NCI-H187 (cell line): ENCODE measurements at regions not wholly inside any gene's neighbourhood (a gene's known extent, or its start where the extent isn't known, plus 50 kb on each side); places are given as distances from the start of the nearest gene placed in this dataset.
A peak's percentile ranks its signal among the peaks of the same experiment; 100 is the strongest.

Source experiments
- DNase-seq, 2 experiments: peaks; one replicate each; lab custom pipeline; 2025; lab: John Stamatoyannopoulos, UW

DNA sequence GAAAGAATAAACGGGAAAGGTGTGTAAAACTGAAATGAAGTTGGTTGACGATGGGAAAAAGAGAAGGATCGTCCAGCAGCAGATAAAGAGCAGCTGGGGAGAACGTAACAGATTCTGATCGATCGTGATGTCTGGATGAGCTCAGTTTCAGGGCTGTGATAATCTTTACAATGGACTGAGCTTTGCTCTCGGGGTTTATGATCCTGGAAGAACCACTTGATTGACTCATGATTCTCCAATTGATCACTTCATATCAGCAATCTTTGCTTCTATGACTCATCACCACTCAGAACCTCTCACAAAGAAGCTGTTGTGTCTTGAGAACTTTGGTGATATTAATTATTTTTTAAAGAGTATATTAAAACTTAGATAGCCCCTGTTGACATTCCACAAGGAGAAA, 690.7 kb downstream of the TUSC7 start:
- DNase-seq, result no peak

DNA sequence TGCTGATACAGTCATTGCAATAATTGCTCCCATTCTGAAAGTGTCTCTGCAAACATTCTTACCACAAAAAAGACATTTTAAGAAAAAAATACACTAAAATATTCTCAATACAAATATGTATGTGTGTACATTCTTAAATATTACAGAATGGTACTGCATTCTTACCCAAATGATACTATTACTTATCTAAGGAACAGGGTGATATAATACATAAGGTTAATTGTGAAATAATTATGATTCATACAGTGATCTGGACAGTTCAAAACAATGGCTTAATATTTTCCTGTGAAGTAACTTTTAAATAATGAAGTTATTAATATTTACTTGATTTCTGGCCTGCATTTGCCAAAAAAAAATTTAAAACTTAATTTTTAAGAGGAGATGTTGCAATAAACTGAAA, 694.6 kb downstream of the TUSC7 start:
- no peak for DNase-seq

DNA sequence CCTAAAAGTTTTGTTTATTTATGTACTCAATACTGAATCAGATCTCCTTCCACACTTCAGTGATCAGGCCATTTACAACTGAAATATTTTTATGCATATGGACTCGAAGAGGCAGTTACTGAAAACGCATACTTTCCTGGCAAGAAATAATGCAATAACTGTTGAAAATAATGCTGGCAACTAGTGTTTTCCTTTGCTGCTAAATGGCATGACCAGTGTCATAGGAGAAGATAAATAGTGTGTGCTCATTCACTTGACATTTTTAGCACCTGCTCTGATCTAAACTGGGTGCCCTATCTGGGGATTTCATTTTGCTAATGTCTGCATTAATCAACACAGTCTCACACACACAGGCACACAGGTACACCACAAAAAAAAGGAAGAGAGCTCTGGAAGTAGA, 695.2 kb downstream of the TUSC7 start:
- DNase-seq, result no peak

DNA sequence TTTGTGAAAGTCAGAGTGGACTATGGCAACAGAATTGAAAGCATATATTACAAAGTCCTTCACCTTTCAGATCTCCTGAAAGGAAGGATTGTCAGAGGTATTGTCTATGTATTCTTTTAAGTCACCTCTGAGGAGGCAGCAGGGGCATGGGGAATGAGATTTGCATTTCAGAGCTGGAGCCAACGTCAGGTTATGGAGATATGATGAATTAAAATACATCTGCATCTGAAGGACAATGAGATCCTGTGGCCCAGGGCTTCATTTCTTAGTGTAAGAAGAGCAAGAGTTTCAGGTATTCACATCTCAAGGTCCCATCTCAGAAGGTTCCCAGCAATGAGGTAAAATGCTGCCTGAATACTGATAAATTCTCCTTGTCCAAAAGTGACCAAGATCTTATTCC, 695.8 kb downstream of the TUSC7 start:
- DNase-seq, result no peak

DNA sequence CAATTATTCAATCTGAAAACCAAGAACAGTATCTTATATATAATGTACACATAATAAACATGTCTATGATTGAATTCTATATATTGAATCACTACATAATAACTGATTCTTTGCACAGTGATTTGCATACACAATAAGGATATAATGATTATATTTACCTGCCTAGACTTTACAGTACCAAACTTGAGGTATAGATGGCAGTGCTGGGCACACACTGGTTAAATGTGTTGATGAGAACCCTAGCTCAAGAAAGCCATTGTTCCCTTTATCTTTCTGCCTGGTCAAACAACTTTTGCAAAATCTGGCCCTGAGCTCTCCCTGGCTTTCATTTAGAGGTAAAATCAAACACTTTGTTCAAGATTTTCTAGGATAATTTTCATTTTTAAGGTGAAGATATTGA, 697.7 kb downstream of the TUSC7 start:
- DNase-seq, result no peak

DNA sequence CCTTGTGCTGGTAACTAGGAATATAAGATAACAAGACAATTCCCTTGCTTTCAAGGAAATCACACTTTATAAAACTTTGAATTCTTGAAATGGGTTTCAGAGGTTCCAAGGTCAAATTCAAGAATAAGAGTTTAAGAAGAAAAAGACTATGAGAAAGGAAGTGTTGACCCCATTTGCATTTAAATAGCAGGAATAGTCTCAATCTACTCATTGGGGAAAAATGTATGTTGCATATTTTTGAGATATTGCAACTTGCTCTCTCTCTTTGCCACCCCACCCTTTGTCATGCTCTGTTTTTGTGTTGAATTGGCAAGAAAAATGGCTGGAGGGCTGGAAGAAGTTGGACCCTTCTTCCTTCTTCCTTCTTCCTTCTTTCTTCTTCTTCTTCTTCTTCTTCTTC, 699.2 kb downstream of the TUSC7 start:
- no peak for DNase-seq

DNA sequence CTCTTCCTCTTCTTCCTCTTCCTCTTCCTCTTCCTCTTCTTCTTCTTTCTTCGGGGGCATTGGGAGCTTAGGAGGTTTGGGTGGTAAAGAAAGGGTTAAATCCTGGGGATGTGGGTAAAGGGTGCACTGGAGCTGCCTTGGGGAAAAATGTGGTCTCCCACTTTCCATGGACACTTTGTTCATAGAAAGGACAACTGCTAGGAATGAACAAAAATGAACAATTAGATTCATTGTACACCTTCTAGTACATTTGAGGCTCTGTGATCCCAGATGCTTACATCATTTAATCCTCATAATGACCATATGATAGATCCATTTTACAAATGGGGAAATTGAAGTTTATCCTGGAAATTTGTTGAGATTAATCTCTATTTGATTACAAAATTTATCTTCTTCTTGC, 699.7 kb downstream of the TUSC7 start:
- no peak for DNase-seq

DNA sequence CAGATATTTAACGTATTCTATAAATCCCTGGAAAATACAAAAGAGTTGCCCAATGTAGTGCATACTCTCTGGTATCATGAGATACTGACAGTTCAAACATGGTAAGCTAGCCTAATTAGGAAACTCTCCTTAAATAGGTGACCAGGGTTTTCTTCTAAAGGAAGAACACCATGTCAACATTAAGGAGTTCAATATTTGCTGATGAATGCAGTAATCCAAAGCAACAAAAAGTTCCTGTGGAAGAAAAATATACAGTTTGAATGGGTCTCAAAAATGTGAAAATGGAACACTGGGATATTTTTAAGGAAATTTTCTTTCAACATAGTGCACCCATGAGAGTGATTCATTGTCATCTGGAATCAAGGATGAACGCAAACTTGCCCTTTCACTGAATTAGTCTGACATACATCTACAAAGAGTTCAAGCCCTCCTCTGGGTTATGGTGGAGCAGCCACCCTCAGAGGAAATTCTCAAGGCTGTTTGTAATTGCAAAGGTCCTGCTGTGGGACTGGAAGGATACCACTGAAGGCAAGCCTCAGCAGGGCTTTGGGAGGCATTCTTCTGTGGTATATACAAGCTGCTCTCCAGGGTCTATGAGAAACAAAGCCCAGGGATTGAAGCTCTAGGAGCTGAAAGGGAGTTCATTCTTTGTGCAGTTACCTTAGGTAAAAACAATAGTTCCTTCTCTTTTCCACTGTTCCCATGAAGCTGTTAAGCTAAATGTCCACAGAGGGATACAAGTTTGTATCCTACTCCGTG, 700.3 kb downstream of the TUSC7 start:
- DNase-seq, result no peak

DNA sequence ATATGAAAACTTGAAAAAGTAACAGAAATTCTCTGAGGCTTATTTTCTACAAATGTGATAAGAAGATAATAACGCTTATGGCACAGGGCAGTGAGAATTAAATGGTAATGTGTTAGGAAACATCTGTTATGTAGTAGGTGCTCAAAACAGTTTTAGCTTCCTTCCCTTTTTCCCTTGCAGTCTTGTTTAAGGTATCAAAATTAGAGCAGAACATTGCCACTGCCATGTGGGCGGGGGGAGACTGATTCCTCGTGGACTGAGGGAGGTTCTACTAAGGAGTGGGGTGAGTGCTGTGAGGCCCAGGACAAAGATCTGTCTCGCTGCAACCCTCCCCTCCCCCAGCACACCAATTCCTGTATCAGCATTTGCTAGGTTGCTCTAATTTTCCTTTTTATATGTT, 702.4 kb downstream of the TUSC7 start:
- DNase-seq, result no peak

DNA sequence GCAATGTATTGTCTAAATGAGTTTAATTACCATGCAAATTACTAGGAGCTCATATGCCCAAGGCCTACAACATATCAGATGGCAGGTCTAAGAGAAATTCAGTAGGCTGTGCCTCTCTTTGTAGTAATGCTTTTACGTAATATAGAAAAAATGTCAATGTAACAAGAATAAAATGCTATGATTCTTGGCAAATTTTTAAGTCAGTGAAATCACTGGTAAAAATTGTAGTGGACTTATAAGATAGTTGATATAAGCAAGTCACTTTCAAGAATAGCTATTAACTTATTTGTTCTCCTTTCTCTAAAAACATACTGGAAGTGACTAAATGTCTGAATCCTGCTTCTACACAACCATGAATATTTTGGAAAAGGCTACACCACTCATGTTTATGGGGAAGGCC, 707.8 kb downstream of the TUSC7 start:
- DNase-seq, result no peak

DNA sequence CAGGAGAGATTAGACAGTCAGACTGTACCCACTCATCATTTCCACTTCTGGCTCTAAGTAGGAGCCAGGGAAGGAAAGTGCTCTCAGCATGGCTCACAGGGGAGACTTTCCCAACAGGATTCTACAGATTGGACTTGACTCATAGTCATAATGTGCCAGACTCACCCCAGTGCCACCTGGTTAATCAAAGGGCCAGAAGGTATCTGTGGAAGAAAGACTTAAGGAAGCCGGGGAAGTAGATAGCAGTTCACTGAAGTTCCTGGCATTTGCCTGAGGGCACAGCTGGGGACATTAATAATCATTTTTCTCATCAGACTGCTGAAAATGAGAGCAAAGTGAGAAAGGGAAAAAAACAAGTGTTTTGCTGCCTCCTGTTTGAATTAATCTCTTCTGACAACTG, 717.5 kb downstream of the TUSC7 start:
- DNase-seq, result no peak

DNA sequence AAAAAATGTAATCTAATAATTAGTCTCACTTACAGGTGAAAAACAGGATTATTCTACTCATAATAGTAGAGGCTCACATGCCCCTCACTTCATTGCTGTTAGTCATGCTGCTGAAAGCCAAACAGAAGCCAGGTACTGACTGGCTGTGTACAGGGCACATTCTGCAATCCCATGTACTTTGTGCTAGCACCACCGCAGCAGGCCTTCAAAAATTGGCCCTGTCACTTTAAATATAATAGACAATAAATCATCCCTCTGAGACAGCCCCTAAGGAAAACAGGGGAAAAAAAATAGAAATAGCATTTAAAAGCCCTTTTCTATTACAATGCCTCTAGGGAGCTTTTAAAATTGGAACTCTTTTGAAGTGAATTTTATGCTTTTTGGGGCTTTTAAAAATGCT, 723.8 kb downstream of the TUSC7 start:
- DNase-seq, result no peak

DNA sequence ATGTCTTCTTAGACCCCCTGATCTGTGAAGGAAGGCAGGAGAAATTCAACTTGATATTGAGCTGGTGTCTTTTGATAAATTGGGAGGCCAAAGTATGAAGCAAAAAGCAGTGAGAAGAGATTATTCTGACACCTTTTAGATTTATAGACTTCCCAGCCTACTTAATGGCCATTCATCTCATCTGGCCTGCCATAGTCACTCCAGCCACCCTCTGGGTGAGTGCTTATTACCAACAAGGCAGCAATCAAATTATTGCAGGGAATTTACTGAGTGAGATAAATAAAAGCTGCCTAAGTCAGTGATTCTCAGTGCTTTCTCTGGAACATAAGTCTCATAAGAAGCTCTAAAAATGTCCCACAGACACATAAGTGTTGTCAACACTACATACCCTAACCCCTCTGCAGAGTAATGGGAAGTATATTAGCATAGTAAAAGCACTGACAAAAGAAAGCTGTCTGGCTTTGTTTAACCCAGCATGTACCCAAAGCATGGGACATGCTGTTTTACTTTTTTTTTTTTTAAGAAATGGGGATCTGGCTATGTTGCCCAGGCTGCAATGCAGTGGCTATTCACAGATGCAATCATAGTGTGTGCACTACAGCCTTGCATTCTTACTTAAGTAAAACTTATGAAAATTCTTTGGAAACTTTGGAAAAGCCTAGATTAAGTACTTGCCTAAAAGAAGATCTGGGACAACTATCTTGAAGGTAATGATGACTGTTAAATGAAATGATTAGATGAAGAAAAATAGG, 725.3 kb downstream of the TUSC7 start:
- no peak for DNase-seq

DNA sequence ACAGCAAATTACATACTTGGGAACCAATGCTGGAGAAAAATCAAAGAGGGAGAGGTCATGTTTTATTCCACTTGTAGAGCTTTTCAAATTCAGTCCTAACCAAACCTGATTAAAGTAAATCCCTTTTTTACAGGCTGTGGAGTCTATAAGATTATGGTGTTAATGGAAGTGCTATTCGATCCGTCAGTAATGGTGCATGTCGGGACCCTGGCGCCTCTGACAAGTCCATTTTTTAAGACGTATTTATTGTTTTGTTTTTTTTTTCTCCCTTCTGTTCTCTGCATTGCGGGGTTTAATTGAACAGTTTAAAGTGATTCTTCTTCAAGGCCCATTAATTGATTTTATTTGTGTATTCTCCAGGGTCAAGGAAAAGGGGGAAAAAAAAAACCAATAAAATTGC, 725.9 kb downstream of the TUSC7 start:
- no peak for DNase-seq

DNA sequence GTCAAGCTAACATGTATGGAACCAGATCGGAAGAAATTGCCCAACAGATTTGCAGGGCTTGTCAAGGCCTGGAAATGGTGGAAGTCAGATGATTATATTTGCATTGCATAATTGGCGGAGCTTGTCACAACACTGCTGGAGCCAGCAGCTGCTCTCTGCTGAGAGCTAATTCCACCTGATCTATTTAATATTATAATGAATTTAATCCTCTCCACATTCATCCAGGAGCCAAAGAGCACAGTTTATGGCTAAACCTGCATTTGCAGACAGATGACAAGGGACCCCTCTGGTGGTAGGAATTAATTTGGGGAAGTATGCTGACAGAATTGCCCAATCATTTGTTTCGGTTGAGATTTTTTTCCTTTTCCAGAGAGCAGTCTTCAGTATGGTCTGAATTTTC, 730.2 kb downstream of the TUSC7 start:
- no peak for DNase-seq

DNA sequence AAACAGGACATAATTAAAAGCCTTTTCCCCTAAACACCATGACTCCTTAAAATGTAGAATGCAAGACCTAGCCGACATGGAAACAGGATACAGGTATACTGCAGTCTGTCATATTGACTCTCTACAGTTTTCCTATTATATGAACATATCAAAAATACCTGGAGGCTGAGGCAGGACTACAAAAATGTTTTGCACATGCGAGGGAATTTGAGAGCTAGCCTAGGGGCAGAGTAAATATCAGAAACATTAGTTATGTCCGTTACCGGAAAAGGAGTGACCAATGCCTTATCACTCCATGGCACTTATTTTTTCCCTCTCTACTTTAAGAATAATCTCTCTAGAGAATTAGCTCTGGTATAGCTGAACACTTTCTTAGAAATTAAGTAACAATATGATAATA, 732.3 kb downstream of the TUSC7 start:
- no peak for DNase-seq

DNA sequence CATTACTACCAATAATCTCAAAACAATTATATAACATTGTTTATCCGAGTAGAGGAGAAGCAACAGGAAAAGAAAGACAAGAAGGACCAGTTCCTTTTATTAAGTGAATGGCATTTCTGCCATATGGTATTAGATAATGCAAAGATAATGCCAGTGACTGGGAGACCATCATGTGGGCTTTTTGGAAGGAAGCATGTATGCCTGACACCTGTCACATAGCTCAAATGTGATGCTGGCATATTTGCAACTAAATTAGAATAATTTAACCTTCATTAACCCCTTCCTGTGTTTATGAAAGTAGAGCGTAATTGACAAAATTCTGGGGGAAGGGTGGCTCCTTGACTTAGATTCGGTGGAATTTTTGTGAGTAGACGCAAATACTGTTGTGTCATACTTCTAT, 733.0 kb downstream of the TUSC7 start:
- no peak for DNase-seq

DNA sequence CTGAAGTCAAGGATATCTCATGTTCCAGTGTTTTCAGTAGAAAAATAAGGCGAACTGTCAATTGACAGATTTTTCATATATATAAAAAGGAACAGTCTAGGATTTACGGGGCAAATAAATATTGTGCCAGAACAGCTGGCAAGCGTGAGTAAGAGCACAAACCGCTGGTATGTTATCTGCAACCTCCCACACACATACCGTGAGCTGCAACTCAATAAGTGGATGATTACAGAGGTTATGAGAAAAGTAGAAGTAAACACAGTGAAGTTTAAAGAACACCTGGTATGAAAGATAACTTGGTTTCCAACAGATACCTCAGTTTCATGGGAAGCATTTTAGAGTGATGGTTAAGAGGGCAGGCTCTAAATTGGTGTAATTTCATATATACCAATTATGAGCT, 733.4 kb downstream of the TUSC7 start:
- no peak for DNase-seq

DNA sequence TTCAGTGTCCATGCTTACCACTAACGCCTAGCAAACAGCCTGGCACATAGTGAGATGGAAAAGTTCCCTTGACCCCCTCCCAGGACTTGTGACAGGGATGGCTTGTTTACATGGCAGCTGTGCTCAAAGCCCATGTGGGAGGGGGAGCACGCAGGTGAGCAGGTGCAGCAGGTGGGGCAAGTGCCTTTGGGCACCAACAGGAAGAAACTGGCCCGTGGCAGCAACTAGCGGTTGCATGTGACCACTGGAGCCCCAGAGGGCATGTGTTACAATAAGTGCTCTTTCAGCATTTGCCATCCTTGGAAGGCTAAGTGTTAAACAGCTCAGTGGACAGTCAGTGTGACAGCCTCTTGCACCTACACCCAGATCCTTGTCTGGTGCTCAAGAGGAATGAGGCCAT, 734.6 kb downstream of the TUSC7 start:
- DNase-seq, result peak in 1 of 2 experiments; percentile 8

DNA sequence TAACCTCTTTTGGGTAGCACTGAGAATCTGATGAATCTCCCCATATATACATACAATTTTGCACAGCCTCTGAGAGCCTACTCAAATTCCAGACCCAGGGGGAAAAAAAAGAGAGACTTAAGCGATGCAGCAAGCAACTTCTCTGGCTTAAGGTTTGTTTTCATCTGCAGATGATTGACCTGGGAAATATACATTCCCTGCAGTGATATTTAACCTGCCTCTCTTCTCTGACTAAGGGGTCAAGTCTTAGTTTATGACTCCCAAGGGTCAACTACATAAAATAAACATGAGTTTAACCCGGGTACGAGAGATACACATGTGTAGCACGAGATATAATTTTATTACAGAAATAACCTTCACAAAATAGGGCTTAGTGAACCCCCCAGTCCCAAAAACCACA, 737.8 kb downstream of the TUSC7 start:
- no peak for DNase-seq

DNA sequence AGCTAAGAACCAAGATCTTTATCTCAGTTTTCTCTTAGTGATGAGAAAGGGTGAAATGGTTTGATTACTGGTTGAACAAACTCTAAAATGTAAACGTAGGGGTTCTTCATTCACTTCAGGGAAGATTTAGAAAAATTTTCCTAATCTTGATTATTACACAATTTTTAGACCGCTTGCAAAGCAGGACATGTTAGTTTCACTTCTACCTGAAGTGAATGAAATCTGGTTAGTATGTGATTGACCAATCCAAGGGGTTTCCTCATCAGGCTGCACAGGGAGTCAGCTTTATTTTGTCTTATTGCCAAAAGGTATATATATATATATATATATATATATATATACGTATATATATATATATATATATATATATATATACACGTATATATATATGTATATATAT, 740.4 kb downstream of the TUSC7 start:
- DNase-seq, result no peak

DNA sequence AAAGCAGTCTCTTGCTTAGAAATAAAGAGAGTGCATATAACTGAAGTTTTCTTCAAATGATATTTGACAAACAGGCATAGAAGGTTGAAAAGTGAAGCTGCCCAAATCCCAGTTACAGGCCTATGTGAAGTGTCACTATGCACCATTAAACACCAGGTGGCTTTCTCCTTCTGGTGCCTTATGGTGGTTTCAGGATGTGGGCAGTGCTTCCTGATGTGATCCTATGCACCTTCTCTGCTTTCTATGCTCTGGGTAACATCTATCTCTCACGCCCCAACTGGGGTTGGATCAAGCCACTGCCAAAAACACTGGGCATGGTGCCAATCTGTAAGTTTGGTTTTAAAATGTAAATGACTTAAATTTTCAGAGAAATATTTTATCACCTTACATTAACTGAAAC, 744.7 kb downstream of the TUSC7 start:
- no peak for DNase-seq

DNA sequence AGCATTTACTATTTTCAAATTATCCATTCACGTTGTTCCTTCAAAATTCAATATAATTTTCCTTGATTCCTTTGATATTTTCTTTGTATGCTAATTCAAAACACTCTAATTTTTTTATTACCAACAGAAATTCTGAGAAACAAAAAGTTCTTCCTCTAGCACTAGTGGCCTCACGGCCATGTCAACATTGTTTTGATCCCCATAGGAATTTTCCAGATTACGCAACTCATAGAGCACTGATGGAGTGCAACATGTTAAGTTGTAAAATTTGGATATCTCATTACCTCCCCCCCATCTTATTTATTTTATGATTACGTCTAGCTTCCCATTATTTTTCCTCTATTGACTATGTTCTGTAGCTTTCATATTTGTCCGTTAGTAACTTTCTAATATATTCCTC, 745.3 kb downstream of the TUSC7 start:
- no peak for DNase-seq

DNA sequence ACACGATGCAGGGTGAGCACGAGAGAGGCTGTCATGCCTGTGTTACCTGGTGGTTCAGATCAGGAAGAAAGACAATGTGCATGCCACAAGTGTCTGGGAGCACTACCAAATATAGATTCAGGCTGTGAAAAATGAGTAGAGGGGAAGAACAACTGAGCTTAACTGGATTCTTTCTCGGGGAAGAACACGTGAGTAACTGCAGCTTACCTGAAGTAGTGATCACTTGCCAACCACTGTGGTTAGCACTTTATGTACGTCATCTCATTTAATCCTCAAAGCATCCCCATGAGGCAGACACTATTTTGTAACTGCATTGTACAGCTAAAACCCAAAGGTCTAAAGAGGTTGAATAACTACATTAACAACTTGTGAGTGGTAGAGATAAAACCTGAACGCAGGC, 746.2 kb downstream of the TUSC7 start:
- no peak for DNase-seq
